Neural cell (in vitro differentiated cells): ENCODE measurements at regions not wholly inside any gene's neighbourhood (a gene's known extent, or its start where the extent isn't known, plus 50 kb on each side); places are given as distances from the start of the nearest gene placed in this dataset.

Experiments used
- EZH2 ChIP-seq: fragments of 200-600, 300-800 bp; shearing (Covaris generic), sonication (generic); IDR thresholded peaks from 2 replicates; pipeline ENCODE4 v1.6.1; 2014; ENCODE audit warnings: antibody characterized with exemption, low read length, borderline replicate concordance, mild to moderate bottlenecking; ENCODE audit not compliant: insufficient read depth, poor library complexity, severe bottlenecking
- RAD21 ChIP-seq: fragments of 450-650 bp; conservative IDR thresholded peaks from 2 replicates; pipeline ENCODE4 v1.6.1; 2014; ENCODE audit warnings: antibody characterized with exemption, mild to moderate bottlenecking, moderate library complexity
- TF ChIP-seq, protein P1 (sequence below): fragments of 450-650 bp; IDR thresholded peaks from 2 replicates; pipeline ENCODE4 v1.5.1; 2014; ENCODE audit warnings: antibody characterized with exemption, mild to moderate bottlenecking, moderate library complexity; ENCODE audit not compliant: poor library complexity, severe bottlenecking
- TF ChIP-seq, protein P2 (sequence below): IDR thresholded peaks from 2 replicates; pipeline ENCODE4 v1.6.1; 2012; ENCODE audit warnings: borderline replicate concordance

DNA sequence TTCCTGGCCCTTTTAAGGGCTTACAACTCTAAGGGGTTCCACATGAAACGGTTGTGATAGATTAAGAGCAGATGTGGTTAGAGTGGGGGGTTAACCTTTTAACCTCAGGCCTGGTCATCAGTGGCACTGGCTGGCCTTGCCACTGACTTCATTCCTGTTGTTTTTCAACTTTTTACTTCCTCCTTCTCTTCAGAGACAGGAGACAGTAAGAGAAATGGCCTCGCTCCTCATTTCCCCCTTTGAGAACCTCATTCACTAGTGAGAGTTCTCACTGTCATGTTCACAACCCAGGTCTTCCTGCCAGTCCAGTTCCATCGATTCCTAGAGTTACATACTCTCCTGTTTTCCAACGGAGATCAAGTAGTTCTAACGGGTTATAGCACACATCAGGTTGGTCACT lies 101.6 kb upstream of the SLC1A4 start:
- TF ChIP-seq EZH2 = no peak
- TF ChIP-seq, protein P1, sequence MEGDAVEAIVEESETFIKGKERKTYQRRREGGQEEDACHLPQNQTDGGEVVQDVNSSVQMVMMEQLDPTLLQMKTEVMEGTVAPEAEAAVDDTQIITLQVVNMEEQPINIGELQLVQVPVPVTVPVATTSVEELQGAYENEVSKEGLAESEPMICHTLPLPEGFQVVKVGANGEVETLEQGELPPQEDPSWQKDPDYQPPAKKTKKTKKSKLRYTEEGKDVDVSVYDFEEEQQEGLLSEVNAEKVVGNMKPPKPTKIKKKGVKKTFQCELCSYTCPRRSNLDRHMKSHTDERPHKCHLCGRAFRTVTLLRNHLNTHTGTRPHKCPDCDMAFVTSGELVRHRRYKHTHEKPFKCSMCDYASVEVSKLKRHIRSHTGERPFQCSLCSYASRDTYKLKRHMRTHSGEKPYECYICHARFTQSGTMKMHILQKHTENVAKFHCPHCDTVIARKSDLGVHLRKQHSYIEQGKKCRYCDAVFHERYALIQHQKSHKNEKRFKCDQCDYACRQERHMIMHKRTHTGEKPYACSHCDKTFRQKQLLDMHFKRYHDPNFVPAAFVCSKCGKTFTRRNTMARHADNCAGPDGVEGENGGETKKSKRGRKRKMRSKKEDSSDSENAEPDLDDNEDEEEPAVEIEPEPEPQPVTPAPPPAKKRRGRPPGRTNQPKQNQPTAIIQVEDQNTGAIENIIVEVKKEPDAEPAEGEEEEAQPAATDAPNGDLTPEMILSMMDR = no peak
- no peak for TF ChIP-seq RAD21
- TF ChIP-seq, protein P2, sequence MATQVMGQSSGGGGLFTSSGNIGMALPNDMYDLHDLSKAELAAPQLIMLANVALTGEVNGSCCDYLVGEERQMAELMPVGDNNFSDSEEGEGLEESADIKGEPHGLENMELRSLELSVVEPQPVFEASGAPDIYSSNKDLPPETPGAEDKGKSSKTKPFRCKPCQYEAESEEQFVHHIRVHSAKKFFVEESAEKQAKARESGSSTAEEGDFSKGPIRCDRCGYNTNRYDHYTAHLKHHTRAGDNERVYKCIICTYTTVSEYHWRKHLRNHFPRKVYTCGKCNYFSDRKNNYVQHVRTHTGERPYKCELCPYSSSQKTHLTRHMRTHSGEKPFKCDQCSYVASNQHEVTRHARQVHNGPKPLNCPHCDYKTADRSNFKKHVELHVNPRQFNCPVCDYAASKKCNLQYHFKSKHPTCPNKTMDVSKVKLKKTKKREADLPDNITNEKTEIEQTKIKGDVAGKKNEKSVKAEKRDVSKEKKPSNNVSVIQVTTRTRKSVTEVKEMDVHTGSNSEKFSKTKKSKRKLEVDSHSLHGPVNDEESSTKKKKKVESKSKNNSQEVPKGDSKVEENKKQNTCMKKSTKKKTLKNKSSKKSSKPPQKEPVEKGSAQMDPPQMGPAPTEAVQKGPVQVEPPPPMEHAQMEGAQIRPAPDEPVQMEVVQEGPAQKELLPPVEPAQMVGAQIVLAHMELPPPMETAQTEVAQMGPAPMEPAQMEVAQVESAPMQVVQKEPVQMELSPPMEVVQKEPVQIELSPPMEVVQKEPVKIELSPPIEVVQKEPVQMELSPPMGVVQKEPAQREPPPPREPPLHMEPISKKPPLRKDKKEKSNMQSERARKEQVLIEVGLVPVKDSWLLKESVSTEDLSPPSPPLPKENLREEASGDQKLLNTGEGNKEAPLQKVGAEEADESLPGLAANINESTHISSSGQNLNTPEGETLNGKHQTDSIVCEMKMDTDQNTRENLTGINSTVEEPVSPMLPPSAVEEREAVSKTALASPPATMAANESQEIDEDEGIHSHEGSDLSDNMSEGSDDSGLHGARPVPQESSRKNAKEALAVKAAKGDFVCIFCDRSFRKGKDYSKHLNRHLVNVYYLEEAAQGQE = no peak
